T-cell (primary cell): ENCODE measurements at regions not wholly inside any gene's neighbourhood (a gene's known extent, or its start where the extent isn't known, plus 50 kb on each side); places are given as distances from the start of the nearest gene placed in this dataset.

Source experiments
- ATAC-seq, 4 experiments: fragments of 200-7000 bp in 3 of 4; fragments of 150-1000 bp in 1 of 4; cut with Tn5 transposase; replicated peaks in 1 of 4; 1 replicate in 3 of 4; 2 replicates in 1 of 4; pipeline ENCODE4 v1.10.0; 2021; ENCODE audit warnings: moderate library complexity in 3 of 4, mild to moderate bottlenecking in 2 of 4, moderate number of reproducible peaks in 1 of 4
- CTCF ChIA-PET, 2 donors: fragments of 300-600 bp; sonication (Branson Sonifier 250); formaldehyde crosslinking; loops; one replicate each; lab custom pipeline; 2022; ENCODE audit warnings: antibody characterized with exemption in 2 of 2; lab: Charles Lee
- POLR2A ChIA-PET, 2 donors: fragments of 300-600 bp; sonication (Branson Sonifier 250); formaldehyde crosslinking; loops; one replicate each; lab custom pipeline; 2022; ENCODE audit warnings: antibody characterized with exemption in 2 of 2; lab: Charles Lee
- DNase-seq, 35 experiments: peaks; one replicate each; pipeline versions ENCODE4 v3.0.0 to v3.0.0-alpha.2; 2013 to 2023
- H3K27ac ChIP-seq: one replicate; pipeline ENCODE4 v1.5.1; 2013; ENCODE audit warnings: low read length
- H3K27me3 ChIP-seq, 2 experiments: replicated peaks in 1 of 2; 1 replicate in 1 of 2; 2 replicates in 1 of 2; pipeline versions ENCODE4 v1.6.1 to v1.7.0; 2013; ENCODE audit warnings: low read length in 1 of 2, mixed read lengths in 1 of 2; ENCODE audit not compliant: control insufficient read depth in 2 of 2, insufficient read depth in 2 of 2; ENCODE audit errors: extremely low read depth in 1 of 2
- H3K36me3 ChIP-seq, 2 donors: 1 replicate in 1 of 2; 2 replicates in 1 of 2; pipeline versions ENCODE4 v1.6.1 to v1.7.0; 2013; ENCODE audit warnings: low read length in 1 of 2; ENCODE audit not compliant: control insufficient read depth in 2 of 2, insufficient read depth in 1 of 2; ENCODE audit errors: extremely low read depth in 1 of 2
- H3K4me1 ChIP-seq, 2 experiments: 1 replicate in 1 of 2; 2 replicates in 1 of 2; pipeline versions ENCODE4 v1.6.1 to v1.7.0; 2013; ENCODE audit warnings: low read length in 2 of 2, mixed read lengths in 1 of 2; ENCODE audit not compliant: insufficient read depth in 2 of 2, control insufficient read depth in 1 of 2; ENCODE audit errors: extremely low read depth in 1 of 2
- H3K4me3 ChIP-seq, 2 donors: 1 replicate in 1 of 2; 2 replicates in 1 of 2; pipeline versions ENCODE4 v1.5.1 to v1.7.0; 2013; ENCODE audit warnings: mild to moderate bottlenecking in 2 of 2, low read length in 1 of 2, moderate library complexity in 1 of 2; ENCODE audit not compliant: control insufficient read depth in 1 of 2; ENCODE audit errors: extremely low read depth in 1 of 2
- H3K9me3 ChIP-seq: 2 replicates; pipeline ENCODE4 v1.7.0; 2013
- H3K27ac Mint-ChIP-seq, 2 donors: one replicate each; pipeline ENCODE4 v1.8.0; 2020 to 2021; ENCODE audit warnings: mild to moderate bottlenecking in 2 of 2, mixed read lengths in 2 of 2
- H3K27me3 Mint-ChIP-seq, 2 donors: one replicate each; pipeline ENCODE4 v1.8.0; 2021 to 2022; ENCODE audit warnings: mixed read lengths in 2 of 2
- H3K36me3 Mint-ChIP-seq: one replicate; pipeline ENCODE4 v1.8.0; 2021; ENCODE audit warnings: mixed read lengths
- H3K4me1 Mint-ChIP-seq, 3 donors: one replicate each; pipeline ENCODE4 v1.8.0; 2020 to 2022; ENCODE audit warnings: mixed read lengths in 3 of 3, mild to moderate bottlenecking in 1 of 3
- H3K4me3 Mint-ChIP-seq, 3 donors: one replicate each; pipeline ENCODE4 v1.8.0; 2020 to 2022; ENCODE audit warnings: mild to moderate bottlenecking in 3 of 3, mixed read lengths in 3 of 3, moderate library complexity in 3 of 3
- H3K9me3 Mint-ChIP-seq, 3 donors: one replicate each; pipeline ENCODE4 v1.8.0; 2020 to 2022; ENCODE audit warnings: mixed read lengths in 3 of 3
- WGBS: methylation state at CpG from one replicate; pipeline ENCODE4 v1.1.5; 2013; ENCODE audit warnings: missing lambda C conversion rate; ENCODE audit not compliant: insufficient coverage; 5-methylcytosine and 5-hydroxymethylcytosine counted together

- H3K27me3 ChIP-seq = peaks cover 0 to 4% of the 10 kb centered on the region in 2 experiments
- H3K4me1 Mint-ChIP-seq = peaks cover 2 to 7% (median 5%) of the 10 kb centered on the region in 3 donors
- ATAC-seq (no peak), DNase-seq (no peak)
- WGBS = 83% methylated on average over 1 of the region's 3 CpGs
- no peaks in the 10 kb centered on the region for H3K9me3 ChIP-seq
- no peaks in the 10 kb centered on the region for H3K36me3 Mint-ChIP-seq
- H3K27ac Mint-ChIP-seq = no peak overlapping the region
- peaks cover 0 to 9% of the 10 kb centered on the region in 2 experiments for H3K4me1 ChIP-seq
- no peaks in the 10 kb centered on the region for H3K36me3 ChIP-seq
- POLR2A ChIA-PET = interaction anchor here in 1 of 2 donors (0.6 kb wide), 1 partner anchor 60 kb away, joined by 5 read pairs; no protein-coding TSS in a partner anchor
- no peak overlapping the region for H3K27ac ChIP-seq
- CTCF ChIA-PET = no interaction called here
- no peaks in the 10 kb centered on the region for H3K27me3 Mint-ChIP-seq
- H3K9me3 Mint-ChIP-seq = no peaks in the 10 kb centered on the region
- H3K4me3 Mint-ChIP-seq = no peak overlapping the region
- H3K4me3 ChIP-seq = no peak overlapping the region
Measured at GRCh38 chr10:129074939-129075338, 392.1 kb upstream of the MGMT start.

GRCh38 chr10:129075508-129075907 lies 391.5 kb upstream of the MGMT start:
- WGBS = no CpG with 5 or more reads among the region's 6 CpGs
- DNase-seq (no peak), ATAC-seq (no peak)
- Histone ChIP-seq H3K27ac (no peak overlapping the region), H3K9me3 (no peaks in the 10 kb centered on the region), H3K4me3 (no peak overlapping the region), H3K4me1 (peaks cover 0 to 9% of the 10 kb centered on the region in 2 experiments), H3K27me3 (peaks cover 0 to 4% of the 10 kb centered on the region in 2 experiments), H3K36me3 (no peaks in the 10 kb centered on the region)
- Mint-ChIP-seq H3K27ac (no peak overlapping the region), H3K4me1 (peaks cover 2 to 7% (median 5%) of the 10 kb centered on the region in 3 donors), H3K4me3 (no peak overlapping the region), H3K36me3 (no peaks in the 10 kb centered on the region), H3K9me3 (peaks cover 4 to 5% (median 5%) of the 10 kb centered on the region in 3 donors), H3K27me3 (no peaks in the 10 kb centered on the region)
- CTCF ChIA-PET = no interaction called here
- POLR2A ChIA-PET = no interaction called here

- CTCF ChIA-PET = no interaction called here
- no peaks in the 10 kb centered on the region for H3K27me3 Mint-ChIP-seq
- H3K4me1 Mint-ChIP-seq = peaks cover 2 to 7% (median 5%) of the 10 kb centered on the region in 3 donors
- no peaks in the 10 kb centered on the region for H3K36me3 ChIP-seq
- ATAC-seq (no peak), DNase-seq (no peak)
- H3K27ac ChIP-seq = no peak overlapping the region
- H3K4me3 ChIP-seq = no peak overlapping the region
- no peak overlapping the region for H3K4me3 Mint-ChIP-seq
- POLR2A ChIA-PET = no interaction called here
- no peaks in the 10 kb centered on the region for H3K9me3 ChIP-seq
- peaks cover 0 to 4% of the 10 kb centered on the region in 2 experiments for H3K27me3 ChIP-seq
- 90% methylated on average over 8 of the region's 11 CpGs for WGBS
- peaks cover 0 to 9% of the 10 kb centered on the region in 2 experiments for H3K4me1 ChIP-seq
- H3K9me3 Mint-ChIP-seq = peaks cover 8 to 9% (median 8%) of the 10 kb centered on the region in 3 donors
- H3K36me3 Mint-ChIP-seq = no peaks in the 10 kb centered on the region
- no peak overlapping the region for H3K27ac Mint-ChIP-seq
Measured at GRCh38 chr10:129075927-129076326, 391.1 kb upstream of the MGMT start.

GRCh38 chr10:129078346-129078745 lies 388.7 kb upstream of the MGMT start:
- Mint-ChIP-seq H3K4me3 (no peak overlapping the region), H3K36me3 (no peaks in the 10 kb centered on the region), H3K27me3 (no peaks in the 10 kb centered on the region), H3K27ac (no peak overlapping the region), H3K9me3 (peaks cover 8 to 11% (median 10%) of the 10 kb centered on the region in 3 donors), H3K4me1 (peaks cover 0 to 2% (median 0%) of the 10 kb centered on the region in 3 donors)
- Histone ChIP-seq H3K4me1 (no peaks in the 10 kb centered on the region), H3K36me3 (no peaks in the 10 kb centered on the region), H3K9me3 (no peaks in the 10 kb centered on the region), H3K27me3 (peaks cover 0 to 4% of the 10 kb centered on the region in 2 experiments), H3K4me3 (no peak overlapping the region), H3K27ac (no peak overlapping the region)
- POLR2A ChIA-PET = no interaction called here
- 60% methylated on average over 2 of the region's 3 CpGs for WGBS
- CTCF ChIA-PET = interaction anchor here in 1 of 2 donors (0.6 kb wide), 1 partner anchor 51 kb away, joined by 3 read pairs; no protein-coding TSS in a partner anchor
- DNase-seq (no peak), ATAC-seq (no peak)

GRCh38 chr10:129078746-129079145 lies 388.3 kb upstream of the MGMT start:
- POLR2A ChIA-PET = no interaction called here
- WGBS = 48% methylated on average over 2 of the region's 7 CpGs
- Mint-ChIP-seq H3K4me3 (no peak overlapping the region), H3K36me3 (no peaks in the 10 kb centered on the region), H3K27me3 (no peaks in the 10 kb centered on the region), H3K27ac (no peak overlapping the region), H3K4me1 (peaks cover 0 to 2% (median 0%) of the 10 kb centered on the region in 3 donors), H3K9me3 (peaks cover 9 to 14% (median 10%) of the 10 kb centered on the region in 3 donors)
- no peaks in the 10 kb centered on the region for H3K9me3 ChIP-seq
- no peak for ATAC-seq
- CTCF ChIA-PET = no interaction called here
- H3K27me3 ChIP-seq = peaks cover 0 to 4% of the 10 kb centered on the region in 2 experiments
- H3K36me3 ChIP-seq = no peaks in the 10 kb centered on the region
- no peak overlapping the region for H3K4me3 ChIP-seq
- no peak overlapping the region for H3K27ac ChIP-seq
- no peak for DNase-seq
- no peaks in the 10 kb centered on the region for H3K4me1 ChIP-seq

GRCh38 chr10:129079705-129080104 lies 387.3 kb upstream of the MGMT start:
- Histone ChIP-seq H3K4me1 (no peaks in the 10 kb centered on the region), H3K36me3 (no peaks in the 10 kb centered on the region), H3K27me3 (peaks cover 0 to 4% of the 10 kb centered on the region in 2 experiments), H3K9me3 (no peaks in the 10 kb centered on the region), H3K27ac (no peak overlapping the region), H3K4me3 (no peak overlapping the region)
- 72% methylated on average over 3 of the region's 3 CpGs for WGBS
- peaks cover 13 to 20% (median 16%) of the 10 kb centered on the region in 3 donors for H3K9me3 Mint-ChIP-seq
- no peak for DNase-seq
- H3K27ac Mint-ChIP-seq = no peak overlapping the region
- peaks cover 0 to 2% (median 0%) of the 10 kb centered on the region in 3 donors for H3K4me1 Mint-ChIP-seq
- ChIA-PET CTCF (no interaction called here), POLR2A (no interaction called here)
- H3K4me3 Mint-ChIP-seq = no peak overlapping the region
- H3K36me3 Mint-ChIP-seq = no peaks in the 10 kb centered on the region
- no peak for ATAC-seq
- H3K27me3 Mint-ChIP-seq = no peaks in the 10 kb centered on the region
